Mesendoderm (in vitro differentiated cells): ENCODE measurements at regions not wholly inside any gene's neighbourhood (a gene's known extent, or its start where the extent isn't known, plus 50 kb on each side); places are given as distances from the start of the nearest gene placed in this dataset.

Experiments
- DNase-seq: peaks from one replicate; pipeline ENCODE4 v3.0.0; 2013
- H2AK5ac ChIP-seq: 2 replicates; pipeline ENCODE4 v1.6.1; 2013; ENCODE audit warnings: low read length, inconsistent platforms
- H2BK120ac ChIP-seq: 2 replicates; pipeline ENCODE4 v1.6.1; 2013; ENCODE audit warnings: low read depth, mild to moderate bottlenecking, low read length, moderate library complexity, mixed read lengths
- H2BK15ac ChIP-seq: replicated peaks from 2 replicates; pipeline ENCODE4 v1.6.1; 2013; ENCODE audit warnings: low read depth, mild to moderate bottlenecking, moderate library complexity
- H2BK5ac ChIP-seq: 2 replicates; pipeline ENCODE4 v1.6.1; 2013; ENCODE audit warnings: low read length, inconsistent platforms
- H3K18ac ChIP-seq: 2 replicates; pipeline ENCODE4 v1.6.1; 2013; ENCODE audit warnings: mild to moderate bottlenecking, low read length, mixed read lengths
- H3K23ac ChIP-seq: one replicate; pipeline ENCODE4 v1.6.1; 2013; ENCODE audit warnings: low read length
- H3K27ac ChIP-seq: 2 replicates; pipeline ENCODE4 v1.5.1; 2013; ENCODE audit warnings: low read depth, mild to moderate bottlenecking, inconsistent platforms, low read length, moderate library complexity
- H3K27me3 ChIP-seq: 2 replicates; pipeline ENCODE4 v1.6.1; 2013; ENCODE audit warnings: low read length, control low read depth, mild to moderate bottlenecking, inconsistent platforms; ENCODE audit not compliant: insufficient read depth, poor library complexity
- H3K36me3 ChIP-seq: 2 replicates; pipeline ENCODE4 v1.6.1; 2013; ENCODE audit warnings: low read length, inconsistent platforms; ENCODE audit not compliant: control insufficient read depth, insufficient read depth
- H3K4ac ChIP-seq: one replicate; pipeline ENCODE4 v1.6.1; 2013; ENCODE audit warnings: low read depth, mild to moderate bottlenecking, low read length, moderate library complexity
- H3K4me1 ChIP-seq: 2 replicates; pipeline ENCODE4 v1.6.1; 2013; ENCODE audit warnings: low read depth, low read length, inconsistent platforms; ENCODE audit not compliant: control insufficient read depth
- H3K4me2 ChIP-seq: 2 replicates; pipeline ENCODE4 v1.6.1; 2013; ENCODE audit warnings: low read length
- H3K4me3 ChIP-seq: 2 replicates; pipeline ENCODE4 v1.5.1; 2013; ENCODE audit warnings: mild to moderate bottlenecking, low read length
- H3K56ac ChIP-seq: one replicate; pipeline ENCODE4 v1.6.1; 2013; ENCODE audit warnings: low read length
- H3K79me1 ChIP-seq: 2 replicates; pipeline ENCODE4 v1.6.1; 2013; ENCODE audit warnings: low read length, inconsistent platforms
- H3K79me2 ChIP-seq: 2 replicates; pipeline ENCODE4 v1.6.1; 2013; ENCODE audit warnings: mild to moderate bottlenecking, low read length; ENCODE audit not compliant: control insufficient read depth, insufficient read depth
- H3K9ac ChIP-seq: 2 replicates; pipeline ENCODE4 v1.6.1; 2013; ENCODE audit warnings: low read length, inconsistent platforms
- H4K5ac ChIP-seq: one replicate; pipeline ENCODE4 v1.6.1; 2013; ENCODE audit warnings: low read length
- H4K8ac ChIP-seq: one replicate; pipeline ENCODE4 v1.6.1; 2013; ENCODE audit warnings: low read depth, mild to moderate bottlenecking, control low read depth, low read length, moderate library complexity
- WGBS: extraction: QIAGEN DNeasy Blood & Tissue Kit; methylation state at CpG from one replicate; pipeline ENCODE4 v1.1.7; 2013; ENCODE audit warnings: low lambda C conversion rate, missing lambda C conversion rate; ENCODE audit not compliant: insufficient coverage; ENCODE audit errors: extremely low coverage; 5-methylcytosine and 5-hydroxymethylcytosine counted together

DNA sequence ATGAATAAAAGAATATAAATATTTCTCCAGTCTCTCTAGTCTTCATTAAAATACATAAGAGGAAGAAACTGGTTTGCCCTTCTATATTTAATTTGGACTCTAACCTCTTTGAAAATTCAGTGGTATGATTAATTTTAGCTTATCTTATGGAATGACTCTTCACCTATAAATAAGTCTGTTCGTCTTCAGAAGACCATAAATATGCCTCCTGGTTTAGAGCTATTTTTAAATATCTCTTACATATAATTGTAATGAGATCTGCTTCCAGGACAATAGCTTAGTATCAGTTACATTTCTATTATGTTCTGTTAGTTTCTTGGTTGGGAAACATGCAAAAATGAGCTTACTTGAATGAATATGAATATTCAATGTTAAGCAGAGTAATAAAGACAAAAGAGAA, 257.5 kb upstream of the HMGA2 start:
- no CpG with 5 or more reads among the region's 1 CpG for WGBS
- DNase-seq, result no peak
- H3K27ac ChIP-seq, result no peak overlapping the region

GRCh38 chr12:65567820-65568219, 256.5 kb upstream of the HMGA2 start:
- H3K23ac ChIP-seq, result no peak overlapping the region
- no peak overlapping the region for H2BK15ac ChIP-seq
- H2BK5ac ChIP-seq, result no peak overlapping the region
- no CpG with 5 or more reads among the region's 3 CpGs for WGBS
- no peak overlapping the region for H2BK120ac ChIP-seq
- H3K4me3 ChIP-seq, result no peak overlapping the region
- no peak overlapping the region for H2AK5ac ChIP-seq
- no peaks in the 10 kb centered on the region for H3K36me3 ChIP-seq
- no peak overlapping the region for H3K56ac ChIP-seq
- H3K18ac ChIP-seq, result no peak overlapping the region
- no peak overlapping the region for H3K4me2 ChIP-seq
- no peaks in the 10 kb centered on the region for H3K79me2 ChIP-seq
- no peak overlapping the region for H3K9ac ChIP-seq
- H4K8ac ChIP-seq, result no peak overlapping the region
- H3K4me1 ChIP-seq, result peaks cover 9% of the 10 kb centered on the region
- no peak overlapping the region for H3K27ac ChIP-seq
- no peaks in the 10 kb centered on the region for H3K27me3 ChIP-seq
- H4K5ac ChIP-seq, result no peak overlapping the region
- H3K4ac ChIP-seq, result no peak overlapping the region
- no peak for DNase-seq
- H3K79me1 ChIP-seq, result no peaks in the 10 kb centered on the region

More for the DNA sequence above, 257.5 kb upstream of the HMGA2 start:
- no peak overlapping the region for H3K56ac ChIP-seq
- no peak overlapping the region for H4K8ac ChIP-seq
- H3K79me2 ChIP-seq, result no peaks in the 10 kb centered on the region
- H2AK5ac ChIP-seq, result no peak overlapping the region
- H3K27me3 ChIP-seq, result no peaks in the 10 kb centered on the region
- H3K18ac ChIP-seq, result no peak overlapping the region
- no peak overlapping the region for H3K23ac ChIP-seq
- no peaks in the 10 kb centered on the region for H3K79me1 ChIP-seq
- no peak overlapping the region for H3K4me2 ChIP-seq
- no peaks in the 10 kb centered on the region for H3K36me3 ChIP-seq
- no peak overlapping the region for H2BK120ac ChIP-seq
- H3K4me1 ChIP-seq, result peaks cover 9% of the 10 kb centered on the region
- H2BK15ac ChIP-seq, result no peak overlapping the region
- no peak overlapping the region for H3K9ac ChIP-seq
- no peak overlapping the region for H2BK5ac ChIP-seq
- H3K4ac ChIP-seq, result no peak overlapping the region
- H3K4me3 ChIP-seq, result no peak overlapping the region
- H4K5ac ChIP-seq, result no peak overlapping the region

GRCh38 chr12:65568517-65568916, 255.8 kb upstream of the HMGA2 start:
- Histone ChIP-seq H3K4me2 (no peak overlapping the region), H3K36me3 (no peaks in the 10 kb centered on the region), H3K27ac (no peak overlapping the region), H3K23ac (no peak overlapping the region), H4K5ac (no peak overlapping the region), H2BK5ac (no peak overlapping the region), H4K8ac (no peak overlapping the region), H2BK15ac (peak overlapping the region; percentile 11), H3K4ac (no peak overlapping the region), H3K4me1 (peaks cover 9% of the 10 kb centered on the region), H3K79me2 (no peaks in the 10 kb centered on the region), H3K27me3 (no peaks in the 10 kb centered on the region), H3K79me1 (no peaks in the 10 kb centered on the region), H3K4me3 (no peak overlapping the region), H3K56ac (no peak overlapping the region), H3K18ac (no peak overlapping the region), H2AK5ac (no peak overlapping the region), H2BK120ac (no peak overlapping the region), H3K9ac (no peak overlapping the region)
- no CpG with 5 or more reads among the region's 4 CpGs for WGBS
- DNase-seq, result no peak

- H4K8ac ChIP-seq, result no peak overlapping the region
- no peak overlapping the region for H2AK5ac ChIP-seq
- H3K18ac ChIP-seq, result no peak overlapping the region
- no peak overlapping the region for H3K4ac ChIP-seq
- no peak overlapping the region for H3K9ac ChIP-seq
- no peaks in the 10 kb centered on the region for H3K36me3 ChIP-seq
- WGBS, result no CpG with 5 or more reads among the region's 4 CpGs
- H3K27me3 ChIP-seq, result no peaks in the 10 kb centered on the region
- H3K23ac ChIP-seq, result no peak overlapping the region
- H3K4me3 ChIP-seq, result no peak overlapping the region
- H3K27ac ChIP-seq, result no peak overlapping the region
- peaks cover 7% of the 10 kb centered on the region for H3K4me1 ChIP-seq
- H3K79me1 ChIP-seq, result no peaks in the 10 kb centered on the region
- no peak overlapping the region for H2BK15ac ChIP-seq
- no peak overlapping the region for H3K56ac ChIP-seq
- H3K4me2 ChIP-seq, result no peak overlapping the region
- DNase-seq, result no peak
- no peak overlapping the region for H2BK120ac ChIP-seq
- no peak overlapping the region for H2BK5ac ChIP-seq
- H3K79me2 ChIP-seq, result no peaks in the 10 kb centered on the region
- no peak overlapping the region for H4K5ac ChIP-seq
Observed at GRCh38 chr12:65570451-65571130, 253.7 kb upstream of the HMGA2 start.

DNA sequence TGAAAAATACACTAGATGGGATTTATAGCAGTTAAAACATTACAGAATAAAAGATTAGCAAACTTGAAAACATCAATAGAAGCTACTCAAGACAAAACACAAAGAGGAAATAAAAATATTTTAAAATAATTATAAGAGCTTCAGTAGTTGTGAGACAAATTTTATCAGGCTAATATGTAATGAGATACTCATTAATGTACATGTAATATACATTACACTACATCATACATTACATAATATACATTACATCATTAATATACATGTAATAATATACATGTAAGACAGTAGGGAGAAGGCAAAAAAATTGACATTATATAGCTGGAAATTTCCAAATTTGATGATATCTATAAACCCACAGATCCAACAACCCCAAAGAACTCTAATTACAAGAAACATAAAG, 249.4 kb upstream of the HMGA2 start:
- Histone ChIP-seq H2BK15ac (no peak overlapping the region), H3K27ac (no peak overlapping the region), H2AK5ac (no peak overlapping the region), H4K8ac (no peak overlapping the region), H3K36me3 (no peaks in the 10 kb centered on the region), H3K4ac (no peak overlapping the region), H3K4me3 (no peak overlapping the region), H3K4me2 (no peak overlapping the region), H3K79me2 (no peaks in the 10 kb centered on the region), H3K18ac (no peak overlapping the region), H3K79me1 (no peaks in the 10 kb centered on the region), H3K23ac (no peak overlapping the region), H3K9ac (no peak overlapping the region), H3K56ac (no peak overlapping the region), H2BK5ac (no peak overlapping the region), H3K27me3 (no peaks in the 10 kb centered on the region), H3K4me1 (no peaks in the 10 kb centered on the region), H4K5ac (no peak overlapping the region), H2BK120ac (no peak overlapping the region)
- DNase-seq, result no peak

DNA sequence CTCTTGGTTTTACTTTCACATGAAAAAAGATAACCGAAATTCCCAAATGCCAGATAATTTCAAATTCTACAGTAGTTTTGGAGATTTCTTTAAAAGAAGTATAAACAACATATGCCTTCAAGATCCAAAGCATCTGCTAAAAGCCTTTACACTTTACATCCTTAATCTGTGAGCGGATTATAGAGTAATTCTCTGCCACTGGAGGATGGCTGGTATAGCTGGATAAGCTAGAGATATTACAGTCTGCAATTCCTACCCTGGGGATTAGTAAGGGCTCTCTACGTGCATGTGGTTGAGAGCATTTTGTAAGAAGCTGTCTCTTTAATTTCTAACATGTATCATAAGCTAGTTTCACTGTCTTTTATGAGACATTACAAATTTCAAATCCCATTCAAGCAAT, 240.3 kb upstream of the HMGA2 start:
- Histone ChIP-seq H3K9ac (no peak overlapping the region), H3K18ac (no peak overlapping the region), H3K4ac (no peak overlapping the region), H2BK15ac (no peak overlapping the region), H3K27me3 (no peaks in the 10 kb centered on the region), H3K27ac (no peak overlapping the region), H4K5ac (no peak overlapping the region), H3K4me2 (no peak overlapping the region), H2BK5ac (no peak overlapping the region), H3K79me1 (no peaks in the 10 kb centered on the region), H4K8ac (no peak overlapping the region), H3K36me3 (no peaks in the 10 kb centered on the region), H3K56ac (no peak overlapping the region), H3K4me1 (no peaks in the 10 kb centered on the region), H3K79me2 (no peaks in the 10 kb centered on the region), H2BK120ac (no peak overlapping the region), H3K4me3 (no peak overlapping the region), H2AK5ac (no peak overlapping the region), H3K23ac (no peak overlapping the region)
- no CpG with 5 or more reads among the region's 3 CpGs for WGBS
- DNase-seq, result no peak
